ENCODE measurements at regions not wholly inside any gene's neighbourhood (a gene's known extent, or its start where the extent isn't known, plus 50 kb on each side); places are given as distances from the start of the nearest gene placed in this dataset.

- intact Hi-C loops (cut with DNase I), result no loop called here
- no peaks in the 10 kb centered on the region for H3K27me3 ChIP-seq
- H3K9me3 ChIP-seq, result no peaks in the 10 kb centered on the region
- H3K4me3 ChIP-seq, result no peak overlapping the region
- peak in 1 of 4 donors; percentile 47 for ATAC-seq
- no peak for DNase-seq
- 26% methylated on average over 2 of the region's 2 CpGs for WGBS (ENCODE audit: insufficient coverage, low coverage, low lambda C conversion rate, missing lambda C conversion rate)
- no peaks in the 10 kb centered on the region for H3K36me3 ChIP-seq
- TF ChIP-seq POLR2A (IDR thresholded peaks at IDR 0.05) (no peak), CTCF (IDR thresholded peaks at IDR 0.05) (no peak)
- H3K27ac ChIP-seq, result no peak overlapping the region
- H3K4me1 ChIP-seq, result peaks cover 0 to 14% (median 0%) of the 10 kb centered on the region in 4 donors
Measured at GRCh38 chr2:217008794-217009193, 148.9 kb upstream of the TNP1 start.

GRCh38 chr2:217006217-217006616 is 146.4 kb upstream of the TNP1 start:
- ATAC-seq, result no peak
- Histone ChIP-seq H3K4me1 (peaks cover 0 to 14% (median 0%) of the 10 kb centered on the region in 4 donors), H3K36me3 (no peaks in the 10 kb centered on the region), H3K9me3 (no peaks in the 10 kb centered on the region), H3K27me3 (no peaks in the 10 kb centered on the region), H3K27ac (no peak overlapping the region), H3K4me3 (no peak overlapping the region)
- WGBS (ENCODE audit: insufficient coverage, low coverage, low lambda C conversion rate, missing lambda C conversion rate), result 76% methylated on average over 3 of the region's 3 CpGs
- DNase-seq, result no peak
- intact Hi-C loops (cut with DNase I), result no loop called here
- TF ChIP-seq CTCF (IDR thresholded peaks at IDR 0.05), result no peak
- no peak for TF ChIP-seq POLR2A (IDR thresholded peaks at IDR 0.05)

GRCh38 chr2:217004656-217005055 is 144.8 kb upstream of the TNP1 start:
- DNase-seq (no peak), ATAC-seq (no peak)
- 60% methylated on average over 3 of the region's 3 CpGs for WGBS (ENCODE audit: insufficient coverage, low coverage, low lambda C conversion rate, missing lambda C conversion rate)
- Histone ChIP-seq H3K4me1 (peaks cover 0 to 3% (median 0%) of the 10 kb centered on the region in 4 donors), H3K27ac (no peak overlapping the region), H3K4me3 (no peak overlapping the region), H3K27me3 (no peaks in the 10 kb centered on the region), H3K9me3 (no peaks in the 10 kb centered on the region), H3K36me3 (no peaks in the 10 kb centered on the region)
- TF ChIP-seq CTCF (IDR thresholded peaks at IDR 0.05), result no peak
- TF ChIP-seq POLR2A (IDR thresholded peaks at IDR 0.05), result no peak
- intact Hi-C loops (cut with DNase I), result no loop called here

GRCh38 chr2:217001740-217002139 is 141.9 kb upstream of the TNP1 start:
- Histone ChIP-seq H3K27me3 (no peaks in the 10 kb centered on the region), H3K4me3 (no peak overlapping the region), H3K4me1 (no peaks in the 10 kb centered on the region), H3K27ac (no peak overlapping the region), H3K36me3 (no peaks in the 10 kb centered on the region), H3K9me3 (no peaks in the 10 kb centered on the region)
- no peak for ATAC-seq
- TF ChIP-seq CTCF (IDR thresholded peaks at IDR 0.05), result no peak
- TF ChIP-seq POLR2A (IDR thresholded peaks at IDR 0.05), result no peak
- intact Hi-C loops (cut with DNase I), result no loop called here
- 61% methylated on average over 2 of the region's 2 CpGs for WGBS (ENCODE audit: insufficient coverage, low coverage, low lambda C conversion rate, missing lambda C conversion rate)
- DNase-seq, result no peak

GRCh38 chr2:217000406-217000805 is 140.5 kb upstream of the TNP1 start:
- no peak for DNase-seq

More at GRCh38 chr2:217000406-217000805, 140.5 kb upstream of the TNP1 start:
- peak in 1 of 4 donors; percentile 45 for ATAC-seq
- no peaks in the 10 kb centered on the region for H3K36me3 ChIP-seq
- no peak overlapping the region for H3K27ac ChIP-seq
- TF ChIP-seq CTCF (IDR thresholded peaks at IDR 0.05) (no peak), POLR2A (IDR thresholded peaks at IDR 0.05) (no peak)
- no peaks in the 10 kb centered on the region for H3K9me3 ChIP-seq
- intact Hi-C loops (cut with DNase I), result no loop called here
- H3K27me3 ChIP-seq, result no peaks in the 10 kb centered on the region
- WGBS (ENCODE audit: insufficient coverage, low coverage, low lambda C conversion rate, missing lambda C conversion rate), result 72% methylated on average over 3 of the region's 3 CpGs
- H3K4me1 ChIP-seq, result no peaks in the 10 kb centered on the region
- no peak overlapping the region for H3K4me3 ChIP-seq
